Upper lobe of left lung (tissue), 4 donors: ENCODE measurements at regions not wholly inside any gene's neighbourhood (a gene's known extent, or its start where the extent isn't known, plus 50 kb on each side); places are given as distances from the start of the nearest gene placed in this dataset.

Experiments
- EP300 ChIP-seq, 4 donors: sonication (generic); formaldehyde crosslinking; IDR thresholded peaks; one replicate each; pipeline ENCODE4 v1.5.1; 2017; ENCODE audit warnings: antibody characterized with exemption in 4 of 4, control low read depth in 2 of 4
- POLR2AphosphoS5 ChIP-seq, 2 donors: sonication (generic); formaldehyde crosslinking; IDR thresholded peaks; one replicate each; pipeline ENCODE4 v1.5.1; 2017; ENCODE audit warnings: antibody characterized with exemption in 2 of 2
- TF ChIP-seq, protein P1 (sequence below), 6 experiments: fragments of 450-650 bp in 4 of 6; fragments of 200-600 bp in 2 of 6; sonication (generic) in 2 of 6; IDR thresholded peaks; one replicate each; pipeline ENCODE4 v1.5.1; 2016 to 2019; ENCODE audit warnings: antibody characterized with exemption in 6 of 6

DNA sequence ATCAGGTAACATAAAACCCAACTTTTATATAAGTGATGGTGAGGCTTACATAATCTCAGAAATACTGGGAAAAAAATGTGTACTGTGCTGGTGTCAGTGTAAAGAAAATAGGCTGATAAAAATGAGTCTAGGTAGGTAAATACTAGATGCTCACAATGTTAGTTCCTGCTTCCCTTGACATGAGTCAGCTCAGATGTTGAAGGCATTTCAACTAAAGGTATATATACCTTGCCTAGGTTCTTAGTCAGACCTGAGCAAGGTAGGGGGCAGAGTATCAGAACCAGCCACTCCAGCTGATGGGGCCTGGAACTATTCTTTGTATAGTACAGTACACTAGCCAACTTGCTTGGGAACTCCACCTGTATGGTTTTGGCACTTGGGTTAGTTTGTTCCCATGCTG, 51.0 kb upstream of the CA10 start:
- TF ChIP-seq, protein P1, sequence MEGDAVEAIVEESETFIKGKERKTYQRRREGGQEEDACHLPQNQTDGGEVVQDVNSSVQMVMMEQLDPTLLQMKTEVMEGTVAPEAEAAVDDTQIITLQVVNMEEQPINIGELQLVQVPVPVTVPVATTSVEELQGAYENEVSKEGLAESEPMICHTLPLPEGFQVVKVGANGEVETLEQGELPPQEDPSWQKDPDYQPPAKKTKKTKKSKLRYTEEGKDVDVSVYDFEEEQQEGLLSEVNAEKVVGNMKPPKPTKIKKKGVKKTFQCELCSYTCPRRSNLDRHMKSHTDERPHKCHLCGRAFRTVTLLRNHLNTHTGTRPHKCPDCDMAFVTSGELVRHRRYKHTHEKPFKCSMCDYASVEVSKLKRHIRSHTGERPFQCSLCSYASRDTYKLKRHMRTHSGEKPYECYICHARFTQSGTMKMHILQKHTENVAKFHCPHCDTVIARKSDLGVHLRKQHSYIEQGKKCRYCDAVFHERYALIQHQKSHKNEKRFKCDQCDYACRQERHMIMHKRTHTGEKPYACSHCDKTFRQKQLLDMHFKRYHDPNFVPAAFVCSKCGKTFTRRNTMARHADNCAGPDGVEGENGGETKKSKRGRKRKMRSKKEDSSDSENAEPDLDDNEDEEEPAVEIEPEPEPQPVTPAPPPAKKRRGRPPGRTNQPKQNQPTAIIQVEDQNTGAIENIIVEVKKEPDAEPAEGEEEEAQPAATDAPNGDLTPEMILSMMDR (IDR thresholded peaks at IDR 0.05): no peak
- TF ChIP-seq POLR2AphosphoS5 (IDR thresholded peaks at IDR 0.05): no peak
- TF ChIP-seq EP300 (IDR thresholded peaks at IDR 0.05): no peak
